GM12892 (cell line): ENCODE measurements at regions not wholly inside any gene's neighbourhood (a gene's known extent, or its start where the extent isn't known, plus 50 kb on each side); places are given as distances from the start of the nearest gene placed in this dataset.

ENCODE experiments used
- POLR2A ChIP-seq: IDR thresholded peaks from 2 replicates; pipeline ENCODE4 v1.6.1; 2011; ENCODE audit warnings: low read depth, low read length, control low read depth
- POLR2AphosphoS5 ChIP-seq: IDR thresholded peaks from 2 replicates; pipeline ENCODE4 v1.6.1; 2011; ENCODE audit warnings: low read depth, low read length, control low read depth
- TAF1 ChIP-seq: IDR thresholded peaks from 2 replicates; pipeline ENCODE4 v1.6.1; 2011; ENCODE audit warnings: low read depth, mild to moderate bottlenecking, control low read depth, low read length, borderline replicate concordance

DNA sequence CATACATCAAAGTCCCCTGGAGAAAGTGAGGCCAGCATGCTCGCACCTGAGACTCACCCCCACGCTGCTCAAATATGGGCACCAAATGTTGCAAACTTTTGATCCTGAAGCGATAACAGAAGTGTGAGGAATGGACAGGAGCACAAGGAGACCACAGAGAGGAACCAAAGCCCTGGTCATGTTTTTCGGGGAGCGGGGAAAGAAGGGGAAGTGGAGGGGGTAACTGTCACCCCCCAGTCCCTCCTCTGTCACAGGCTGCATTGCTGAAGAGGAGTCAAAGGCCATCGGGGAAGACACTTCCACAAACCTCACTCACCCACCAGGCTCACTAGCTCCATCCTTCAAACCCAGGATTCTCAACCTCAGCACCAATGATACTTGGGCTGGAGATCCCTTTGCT is 182.4 kb downstream of the UACA start:
- TF ChIP-seq POLR2A (no peak), POLR2AphosphoS5 (no peak), TAF1 (no peak)
